ENCODE measurements at regions not wholly inside any gene's neighbourhood (a gene's known extent, or its start where the extent isn't known, plus 50 kb on each side); places are given as distances from the start of the nearest gene placed in this dataset.

DNA sequence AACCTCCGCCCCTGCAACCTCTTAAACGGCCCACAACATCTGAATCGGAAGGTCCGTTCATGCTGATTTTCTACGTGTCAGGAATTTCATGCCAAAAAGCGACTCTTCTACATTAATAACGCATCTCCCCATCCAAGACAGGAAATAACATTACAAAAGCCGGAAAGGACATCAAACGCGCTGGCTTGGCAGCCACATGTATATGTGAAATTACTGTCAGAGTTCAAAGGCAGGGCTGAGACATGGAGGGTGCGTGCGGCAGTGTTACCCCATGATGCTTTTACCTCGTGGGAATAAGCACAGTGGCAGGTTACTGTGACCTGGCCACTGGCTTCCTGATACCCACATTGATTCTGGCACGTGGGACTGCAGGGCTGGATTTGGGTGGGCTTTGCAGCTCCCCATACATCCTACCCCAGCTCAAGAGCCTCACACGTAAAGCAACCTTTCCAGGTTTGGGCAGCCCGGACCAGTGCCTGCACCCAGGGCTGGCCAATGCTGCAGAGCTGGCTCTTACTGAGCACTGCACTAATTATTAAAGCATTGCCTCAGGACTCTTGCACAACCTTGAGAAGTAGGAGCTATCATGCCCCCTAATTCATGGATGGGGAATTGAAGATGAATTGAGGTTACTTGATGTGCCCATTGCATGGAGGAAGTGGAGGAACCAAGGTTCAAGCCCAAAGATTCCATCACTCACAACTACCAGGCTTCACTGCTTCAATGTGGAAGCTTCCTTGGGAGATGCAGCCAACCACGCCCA lies 120.6 kb upstream of the FOXF1 start:
- DNase-seq (ENCODE audit: low read depth in 2 of 2, low spot score in 1 of 2), result no peak

- no peak for DNase-seq (ENCODE audit: low read depth in 2 of 2, low spot score in 1 of 2)
These were observed 120.0 kb upstream of the FOXF1 start for GRCh38 chr16:86390335-86390734.

DNA sequence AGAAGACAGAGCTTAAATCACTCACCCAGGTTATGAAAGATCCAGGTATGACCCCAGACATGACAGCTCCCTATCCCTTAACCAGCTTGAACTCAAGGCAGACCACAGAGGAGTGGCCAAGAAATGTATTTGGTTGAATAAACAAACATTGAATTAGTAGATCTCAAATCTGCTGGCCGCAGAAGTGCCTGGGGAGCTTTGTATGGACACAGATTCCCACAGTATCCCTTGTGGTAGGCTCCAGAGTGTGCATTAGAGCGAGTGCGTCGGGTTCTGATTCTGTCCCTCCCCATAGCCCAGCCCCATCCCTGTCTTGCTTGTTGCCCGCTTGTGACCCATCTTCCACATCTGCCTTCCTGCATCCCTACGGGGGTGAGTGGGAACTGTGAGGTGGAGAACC lies 118.8 kb upstream of the FOXF1 start:
- no peak for DNase-seq (ENCODE audit: low read depth in 2 of 2, low spot score in 1 of 2)

GRCh38 chr16:86391984-86392383 lies 118.3 kb upstream of the FOXF1 start:
- no peak for DNase-seq (ENCODE audit: low read depth in 2 of 2, low spot score in 1 of 2)

DNA sequence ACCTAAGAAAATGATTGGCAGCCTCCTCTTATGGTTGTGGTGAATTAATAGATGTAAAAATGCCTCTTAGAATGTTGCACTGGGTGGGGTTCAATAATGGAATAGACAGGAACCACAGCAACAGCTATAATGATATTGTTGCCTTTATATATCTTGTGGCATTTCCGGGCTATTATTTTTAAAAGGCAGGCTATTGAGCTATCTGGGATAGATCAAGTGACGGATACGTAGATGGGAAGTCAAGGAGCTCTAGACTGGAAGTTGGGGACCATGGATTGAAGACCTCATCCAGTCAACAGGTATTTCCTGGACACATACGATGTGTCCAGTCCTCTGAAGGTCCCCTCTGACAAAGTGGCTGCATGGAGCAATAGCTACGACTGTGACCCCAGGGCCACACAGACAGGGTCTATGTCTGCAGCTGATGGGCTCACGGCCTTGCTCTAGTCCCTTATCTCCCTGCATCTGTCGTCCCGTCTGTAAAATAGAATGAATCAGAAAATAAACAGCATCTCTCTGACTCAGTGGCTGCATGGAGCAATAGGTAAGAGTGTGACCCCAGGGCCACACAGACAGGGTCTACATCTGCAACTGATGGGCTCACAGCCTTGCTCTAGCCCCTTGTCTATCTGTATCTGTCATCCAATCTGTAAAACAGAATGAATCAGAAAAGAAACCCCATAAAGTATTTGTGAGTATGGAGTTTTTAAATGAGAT lies 117.7 kb upstream of the FOXF1 start:
- DNase-seq (ENCODE audit: low read depth in 2 of 2, low spot score in 1 of 2), result no peak

DNA sequence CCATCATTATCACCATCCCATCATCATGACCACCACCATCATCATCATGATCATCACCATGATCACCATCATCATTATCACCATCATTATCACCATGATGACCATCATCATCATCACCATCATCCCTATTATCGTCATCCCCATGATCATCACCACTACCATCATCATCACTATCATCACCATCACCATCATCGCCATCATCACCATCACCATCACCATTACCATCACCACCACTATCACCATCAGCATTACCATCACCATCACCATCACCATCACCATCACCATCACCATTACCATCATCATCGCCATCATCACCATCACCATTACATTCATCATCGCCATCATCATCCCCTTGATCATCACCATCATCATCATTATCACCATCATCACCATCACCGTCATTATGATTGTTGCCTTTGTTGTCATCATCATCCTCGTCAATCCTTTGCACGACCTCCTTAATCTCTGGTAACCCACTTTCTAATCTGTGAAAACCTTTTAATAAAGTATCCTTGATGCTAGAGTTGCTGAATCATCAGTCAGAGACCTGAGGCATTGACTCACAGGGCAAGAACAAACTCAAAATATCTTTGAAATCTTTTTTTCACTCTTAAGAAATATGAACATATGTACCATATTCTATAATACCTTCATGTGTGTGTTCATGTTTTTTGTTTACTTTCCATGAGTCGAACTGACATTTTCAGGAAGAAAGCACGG lies 116.3 kb upstream of the FOXF1 start:
- DNase-seq (ENCODE audit: low read depth in 2 of 2, low spot score in 1 of 2), result no peak

GRCh38 chr16:86395477-86395876 lies 114.8 kb upstream of the FOXF1 start:
- no peak for DNase-seq (ENCODE audit: low read depth in 2 of 2, low spot score in 1 of 2)

DNA sequence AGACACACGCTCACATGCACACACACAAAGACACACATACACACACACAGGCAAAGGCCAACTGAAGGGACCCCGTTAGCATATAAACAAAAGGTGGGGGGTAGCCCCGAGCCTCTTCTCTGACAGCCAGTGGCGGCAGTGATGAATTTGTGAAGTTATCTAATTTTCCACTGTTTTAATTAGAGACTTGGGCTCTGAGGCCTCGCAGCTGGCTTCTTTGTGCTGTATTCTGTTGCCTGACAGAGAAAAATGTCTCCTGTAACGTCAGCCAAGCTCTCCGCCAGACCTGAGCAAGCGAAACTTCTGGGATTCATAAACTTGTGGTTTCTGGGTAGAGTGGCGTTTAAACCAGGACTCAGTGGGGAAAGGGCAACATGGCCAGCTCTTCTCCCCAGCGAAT lies 113.9 kb upstream of the FOXF1 start:
- no peak for DNase-seq (ENCODE audit: low read depth in 2 of 2, low spot score in 1 of 2)

DNA sequence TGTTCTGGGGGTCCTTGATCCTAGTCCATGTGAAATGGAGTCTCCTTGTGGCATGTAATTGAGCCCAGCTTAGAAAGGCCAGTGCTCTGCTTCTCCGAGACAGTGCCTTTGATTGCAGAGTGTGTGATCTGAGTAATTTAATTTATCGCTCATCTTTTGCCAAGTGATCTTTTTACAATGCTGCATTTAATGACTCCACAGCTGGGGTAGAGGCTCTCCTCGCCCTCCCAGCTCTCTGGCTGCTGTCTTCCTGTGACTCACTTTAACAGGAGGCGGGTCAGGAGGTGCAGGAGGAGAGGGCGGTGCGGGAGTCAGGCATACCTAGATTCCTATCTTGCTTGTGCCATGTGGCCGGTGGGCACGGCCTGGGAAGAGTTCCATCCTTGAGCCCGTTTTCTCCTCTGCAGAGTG lies 113.4 kb upstream of the FOXF1 start:
- DNase-seq (ENCODE audit: low read depth in 2 of 2, low spot score in 1 of 2), result no peak

GRCh38 chr16:86398201-86398600 lies 112.1 kb upstream of the FOXF1 start:
- no peak for DNase-seq (ENCODE audit: low read depth in 2 of 2, low spot score in 1 of 2)

DNA sequence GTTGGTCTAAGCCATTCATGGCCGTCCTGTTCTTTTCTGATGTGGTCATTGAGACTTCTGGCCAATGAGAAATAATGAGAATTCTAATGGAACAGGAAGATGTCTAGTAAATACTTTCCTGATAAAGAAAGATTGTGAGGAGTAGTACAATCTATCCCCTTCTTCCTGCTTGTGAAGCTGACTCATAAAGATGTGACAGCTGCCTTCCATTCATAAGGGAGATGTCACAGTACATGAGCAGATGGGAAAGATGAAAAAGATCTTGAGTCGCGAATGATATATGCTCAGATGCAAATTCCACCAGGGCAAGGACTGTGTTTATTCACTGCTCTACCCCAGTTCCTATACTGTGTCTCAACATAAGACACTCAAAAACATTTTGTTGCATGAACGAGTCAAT lies 111.7 kb upstream of the FOXF1 start:
- DNase-seq (ENCODE audit: low read depth in 2 of 2, low spot score in 1 of 2), result no peak

GRCh38 chr16:86401126-86401525 lies 109.2 kb upstream of the FOXF1 start:
- DNase-seq (ENCODE audit: low read depth in 2 of 2, low spot score in 1 of 2), result no peak

DNA sequence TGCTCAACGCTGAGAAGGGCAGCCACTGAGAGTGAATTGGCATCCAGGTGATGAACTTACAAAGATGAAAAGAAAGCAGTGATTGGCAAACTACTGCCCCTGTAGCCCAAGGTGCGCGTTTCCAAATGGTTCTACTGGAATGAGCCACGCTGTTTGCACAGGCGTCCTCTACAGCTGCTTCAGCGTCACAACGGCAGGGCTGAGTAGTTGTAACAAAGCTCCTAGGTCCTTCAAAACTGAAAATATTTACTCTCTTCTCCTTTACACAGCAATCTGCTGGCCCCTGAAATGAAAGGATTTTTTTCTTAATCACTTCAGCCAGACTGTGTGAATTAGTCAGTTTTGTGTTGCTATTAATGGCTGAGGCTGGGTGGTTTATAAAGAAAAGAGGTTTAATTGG lies 107.2 kb upstream of the FOXF1 start:
- no peak for DNase-seq (ENCODE audit: low read depth in 2 of 2, low spot score in 1 of 2)

DNA sequence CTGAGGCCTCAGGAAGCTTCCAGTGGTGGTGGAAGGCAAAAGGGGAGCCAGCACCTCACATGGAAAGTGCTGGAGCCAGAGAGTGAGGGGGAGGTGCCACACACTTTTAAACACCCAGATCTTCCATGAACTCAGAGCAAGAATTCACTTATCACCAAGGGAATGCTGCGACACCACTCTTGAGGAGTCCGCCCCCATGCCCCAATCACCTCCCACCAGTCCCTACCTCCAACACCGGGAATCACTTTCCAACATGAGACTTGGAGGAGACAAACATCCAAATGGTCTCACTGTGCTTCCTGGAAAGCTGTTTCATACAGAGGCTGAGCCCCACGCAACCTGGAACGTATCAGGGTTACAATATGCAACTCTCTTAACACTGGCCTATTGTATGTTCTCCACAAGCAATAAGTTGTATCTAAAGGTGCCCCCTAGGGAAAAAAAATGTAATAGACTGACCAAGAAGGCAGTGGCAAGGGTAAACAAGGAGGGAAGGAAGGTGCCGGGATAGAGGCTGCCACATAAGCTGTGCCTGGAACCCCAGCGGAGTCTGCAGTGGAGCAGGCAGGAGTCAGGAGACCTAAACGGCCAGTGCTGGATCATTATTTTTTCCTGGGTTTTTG lies 106.7 kb upstream of the FOXF1 start:
- DNase-seq (ENCODE audit: low read depth in 2 of 2, low spot score in 1 of 2), result no peak

DNA sequence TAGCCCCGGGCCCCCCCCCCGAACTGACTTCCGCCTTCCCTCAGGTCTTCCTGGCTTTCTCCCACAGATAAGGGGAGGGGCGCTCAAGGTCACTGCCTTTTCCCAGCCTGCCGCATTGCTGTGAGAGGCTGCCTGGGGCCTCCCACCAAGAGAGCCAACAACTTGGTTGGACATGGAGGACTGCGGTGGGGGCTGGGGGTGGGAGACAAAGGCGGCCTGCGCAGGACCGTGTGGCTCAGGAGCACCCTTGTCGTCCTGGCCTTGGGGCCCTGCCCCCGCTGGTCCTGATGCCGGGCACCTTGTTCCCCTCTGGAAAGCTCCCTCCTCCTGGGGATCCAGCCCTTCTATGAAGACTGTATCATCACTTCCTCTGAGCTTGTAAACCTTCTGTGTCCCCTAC lies 105.6 kb upstream of the FOXF1 start:
- no peak for DNase-seq (ENCODE audit: low read depth in 2 of 2, low spot score in 1 of 2)

DNA sequence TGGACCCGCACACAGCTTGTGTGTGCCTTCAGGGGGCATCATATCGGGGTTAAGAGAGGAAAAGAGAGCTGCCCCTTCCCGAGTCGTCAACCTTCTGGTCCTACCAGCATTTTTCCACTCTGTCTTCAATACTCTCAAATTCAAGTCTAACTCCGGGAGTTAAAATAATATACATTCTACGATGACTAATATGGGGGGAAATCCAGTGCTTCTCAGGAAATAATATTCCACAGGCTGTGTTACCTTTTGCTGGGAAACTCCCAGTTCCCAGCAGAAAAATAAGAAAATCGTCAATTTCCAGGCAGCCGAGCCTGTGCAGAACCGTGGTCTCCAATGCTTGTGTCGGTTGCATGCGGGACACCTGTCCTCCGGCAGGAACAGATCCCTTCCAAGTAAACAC lies 105.0 kb upstream of the FOXF1 start:
- DNase-seq (ENCODE audit: low read depth in 2 of 2, low spot score in 1 of 2), result no peak

- DNase-seq (ENCODE audit: low read depth in 2 of 2, low spot score in 1 of 2), result no peak
These were observed 104.3 kb upstream of the FOXF1 start for GRCh38 chr16:86406056-86406455.

DNA sequence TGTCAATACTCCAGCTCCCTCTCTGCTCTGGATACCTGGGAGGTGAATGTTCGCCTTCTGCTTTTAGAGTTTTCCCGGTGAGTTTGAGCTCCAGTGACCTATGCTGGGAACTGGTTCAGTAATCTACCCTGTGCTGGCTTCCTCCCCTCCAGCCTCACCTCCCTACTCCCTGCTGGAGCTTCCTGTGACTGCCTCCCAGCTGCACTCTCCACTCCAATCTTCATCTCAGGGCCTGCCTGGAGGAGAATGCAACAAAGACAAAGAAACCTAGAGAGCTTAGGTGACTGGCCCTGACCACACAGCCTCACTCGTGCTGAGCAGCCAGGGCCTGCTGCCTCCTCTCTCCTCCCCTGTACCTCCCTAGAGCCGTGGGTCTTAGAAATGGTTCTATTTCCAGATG lies 101.6 kb upstream of the FOXF1 start:
- DNase-seq (ENCODE audit: low read depth in 2 of 2, low spot score in 1 of 2), result no peak

DNA sequence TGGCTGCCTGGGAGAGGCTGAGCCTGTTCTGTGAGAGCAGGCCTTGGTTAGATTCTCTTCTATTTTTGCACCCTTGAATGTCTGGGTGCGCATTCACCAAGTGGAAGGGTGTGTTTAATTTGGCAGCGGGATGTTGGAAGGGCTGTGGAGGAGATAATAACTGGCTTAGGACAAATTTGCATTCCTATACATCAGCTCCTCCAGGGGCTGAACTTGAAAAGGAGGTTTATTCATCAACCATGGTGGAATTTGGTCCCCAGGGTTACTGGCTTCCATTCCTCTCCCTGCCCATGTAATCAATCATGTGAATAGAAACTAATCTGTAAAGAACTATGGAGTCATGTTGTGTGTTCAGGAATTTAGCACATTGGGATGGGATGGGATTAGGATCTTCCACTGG lies 100.2 kb upstream of the FOXF1 start:
- DNase-seq (ENCODE audit: low read depth in 2 of 2, low spot score in 1 of 2), result no peak

DNA sequence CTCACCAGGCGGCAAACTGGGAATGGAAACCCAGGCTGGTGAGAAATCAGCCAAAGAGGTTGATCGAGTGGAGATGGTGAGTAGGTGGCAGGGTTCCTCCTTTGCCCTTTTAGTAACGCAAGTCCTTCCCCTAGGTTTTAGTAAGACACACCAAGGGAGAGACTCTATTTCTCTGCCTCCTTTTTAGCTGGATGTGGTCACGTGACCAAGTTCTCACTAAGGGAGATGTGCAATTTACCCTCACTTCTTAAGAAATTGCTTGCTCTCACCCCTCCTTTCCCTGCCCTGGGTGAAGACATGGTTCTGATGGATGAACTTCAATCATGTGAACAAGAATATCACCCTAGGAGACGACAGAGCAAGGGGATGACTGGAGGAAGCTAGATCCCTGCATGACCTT lies 99.8 kb upstream of the FOXF1 start:
- DNase-seq (ENCODE audit: low read depth in 2 of 2, low spot score in 1 of 2), result no peak

DNA sequence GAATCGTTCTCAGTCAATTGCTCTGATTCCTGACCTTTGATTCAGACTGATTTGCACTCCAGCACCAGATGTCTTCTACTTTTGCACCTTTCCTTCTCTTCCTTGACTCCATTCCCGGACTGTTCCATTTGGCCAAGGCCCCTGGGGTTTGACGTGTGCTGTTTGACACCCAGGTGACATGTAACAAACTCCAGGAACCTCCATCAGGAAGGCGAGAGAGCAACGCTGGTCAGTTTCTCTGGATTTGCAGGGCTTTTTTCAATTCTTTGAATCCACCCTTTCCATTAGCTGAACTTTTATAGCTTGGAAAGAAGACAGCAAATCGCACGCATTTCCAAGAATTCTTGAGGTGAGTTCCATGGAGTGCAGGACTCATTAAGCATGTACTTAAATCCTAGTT lies 98.4 kb upstream of the FOXF1 start:
- no peak for DNase-seq (ENCODE audit: low read depth in 2 of 2, low spot score in 1 of 2)

Data from stimulated activated CD8-positive, alpha-beta memory T cell treated with anti-CD3 and anti-CD28 coated beads, Interleukin-4, amount 100 ng/mL, for 4 hours (primary cell).